ENCODE measurements at regions not wholly inside any gene's neighbourhood (a gene's known extent, or its start where the extent isn't known, plus 50 kb on each side); places are given as distances from the start of the nearest gene placed in this dataset.

DNA sequence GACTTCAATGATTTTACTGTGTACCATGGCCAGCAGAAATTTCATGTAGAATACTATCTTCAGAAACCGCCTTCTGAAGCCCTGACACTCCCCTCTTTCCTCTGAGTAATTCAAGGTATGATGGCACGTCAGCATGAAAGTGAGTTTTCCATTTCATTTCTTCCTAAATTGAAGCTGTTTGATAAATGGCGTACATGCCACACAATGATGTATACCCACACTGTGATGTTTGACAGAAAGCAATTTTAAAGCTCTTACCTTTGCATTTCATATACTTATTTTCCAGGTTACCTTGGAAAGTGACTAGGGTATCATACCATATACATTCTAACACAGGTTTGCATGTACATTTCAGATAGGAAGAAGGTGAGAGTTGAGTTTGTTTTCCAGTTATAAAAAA, 147.9 kb upstream of the LRRC3B start:
- H3K9me3 ChIP-seq (replicated peaks; ENCODE audit: control insufficient read depth, insufficient read depth, low read length) = no peaks in the 10 kb centered on the region
- no TSS peak for BruUV-seq (replicated peaks)
- CTCF ChIA-PET = no interaction called here
- TF ChIP-seq IKZF1 (conservative IDR thresholded peaks at IDR 0.05) (no peak), NR2C1 (IDR thresholded peaks at IDR 0.05) (no peak), YBX1 (IDR thresholded peaks at IDR 0.05) (no peak), STAT1 (conservative IDR thresholded peaks at IDR 0.05) (no peak), HDAC6 (IDR thresholded peaks at IDR 0.05; ENCODE audit: unreplicated experiment) (no peak), FOXM1 (IDR thresholded peaks at IDR 0.05; ENCODE audit: low read depth, low read length) (no peak), IRF4 (IDR thresholded peaks at IDR 0.05; ENCODE audit: low read depth, low read length) (no peak), RBBP5 (conservative IDR thresholded peaks at IDR 0.05) (no peak), SREBF2 (IDR thresholded peaks at IDR 0.05; ENCODE audit: low read length) (no peak), NFXL1 (IDR thresholded peaks at IDR 0.05; ENCODE audit: borderline replicate concordance) (no peak), NFIC (IDR thresholded peaks at IDR 0.05; ENCODE audit: low read depth, low read length) (no peak), CHD2 (IDR thresholded peaks at IDR 0.05; ENCODE audit: borderline replicate concordance, low read depth, low read length) (no peak)
- TF ChIP-seq, protein P1, sequence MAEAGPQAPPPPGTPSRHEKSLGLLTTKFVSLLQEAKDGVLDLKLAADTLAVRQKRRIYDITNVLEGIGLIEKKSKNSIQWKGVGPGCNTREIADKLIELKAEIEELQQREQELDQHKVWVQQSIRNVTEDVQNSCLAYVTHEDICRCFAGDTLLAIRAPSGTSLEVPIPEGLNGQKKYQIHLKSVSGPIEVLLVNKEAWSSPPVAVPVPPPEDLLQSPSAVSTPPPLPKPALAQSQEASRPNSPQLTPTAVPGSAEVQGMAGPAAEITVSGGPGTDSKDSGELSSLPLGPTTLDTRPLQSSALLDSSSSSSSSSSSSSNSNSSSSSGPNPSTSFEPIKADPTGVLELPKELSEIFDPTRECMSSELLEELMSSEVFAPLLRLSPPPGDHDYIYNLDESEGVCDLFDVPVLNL (IDR thresholded peaks at IDR 0.05; ENCODE audit: low read depth, low read length) = no peak
- TF ChIP-seq, protein P2, sequence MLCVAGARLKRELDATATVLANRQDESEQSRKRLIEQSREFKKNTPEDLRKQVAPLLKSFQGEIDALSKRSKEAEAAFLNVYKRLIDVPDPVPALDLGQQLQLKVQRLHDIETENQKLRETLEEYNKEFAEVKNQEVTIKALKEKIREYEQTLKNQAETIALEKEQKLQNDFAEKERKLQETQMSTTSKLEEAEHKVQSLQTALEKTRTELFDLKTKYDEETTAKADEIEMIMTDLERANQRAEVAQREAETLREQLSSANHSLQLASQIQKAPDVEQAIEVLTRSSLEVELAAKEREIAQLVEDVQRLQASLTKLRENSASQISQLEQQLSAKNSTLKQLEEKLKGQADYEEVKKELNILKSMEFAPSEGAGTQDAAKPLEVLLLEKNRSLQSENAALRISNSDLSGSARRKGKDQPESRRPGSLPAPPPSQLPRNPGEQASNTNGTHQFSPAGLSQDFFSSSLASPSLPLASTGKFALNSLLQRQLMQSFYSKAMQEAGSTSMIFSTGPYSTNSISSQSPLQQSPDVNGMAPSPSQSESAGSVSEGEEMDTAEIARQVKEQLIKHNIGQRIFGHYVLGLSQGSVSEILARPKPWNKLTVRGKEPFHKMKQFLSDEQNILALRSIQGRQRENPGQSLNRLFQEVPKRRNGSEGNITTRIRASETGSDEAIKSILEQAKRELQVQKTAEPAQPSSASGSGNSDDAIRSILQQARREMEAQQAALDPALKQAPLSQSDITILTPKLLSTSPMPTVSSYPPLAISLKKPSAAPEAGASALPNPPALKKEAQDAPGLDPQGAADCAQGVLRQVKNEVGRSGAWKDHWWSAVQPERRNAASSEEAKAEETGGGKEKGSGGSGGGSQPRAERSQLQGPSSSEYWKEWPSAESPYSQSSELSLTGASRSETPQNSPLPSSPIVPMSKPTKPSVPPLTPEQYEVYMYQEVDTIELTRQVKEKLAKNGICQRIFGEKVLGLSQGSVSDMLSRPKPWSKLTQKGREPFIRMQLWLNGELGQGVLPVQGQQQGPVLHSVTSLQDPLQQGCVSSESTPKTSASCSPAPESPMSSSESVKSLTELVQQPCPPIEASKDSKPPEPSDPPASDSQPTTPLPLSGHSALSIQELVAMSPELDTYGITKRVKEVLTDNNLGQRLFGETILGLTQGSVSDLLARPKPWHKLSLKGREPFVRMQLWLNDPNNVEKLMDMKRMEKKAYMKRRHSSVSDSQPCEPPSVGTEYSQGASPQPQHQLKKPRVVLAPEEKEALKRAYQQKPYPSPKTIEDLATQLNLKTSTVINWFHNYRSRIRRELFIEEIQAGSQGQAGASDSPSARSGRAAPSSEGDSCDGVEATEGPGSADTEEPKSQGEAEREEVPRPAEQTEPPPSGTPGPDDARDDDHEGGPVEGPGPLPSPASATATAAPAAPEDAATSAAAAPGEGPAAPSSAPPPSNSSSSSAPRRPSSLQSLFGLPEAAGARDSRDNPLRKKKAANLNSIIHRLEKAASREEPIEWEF (IDR thresholded peaks at IDR 0.05; ENCODE audit: insufficient replicate concordance, low read depth, low read length) = no peak
- TF ChIP-seq, protein P3, sequence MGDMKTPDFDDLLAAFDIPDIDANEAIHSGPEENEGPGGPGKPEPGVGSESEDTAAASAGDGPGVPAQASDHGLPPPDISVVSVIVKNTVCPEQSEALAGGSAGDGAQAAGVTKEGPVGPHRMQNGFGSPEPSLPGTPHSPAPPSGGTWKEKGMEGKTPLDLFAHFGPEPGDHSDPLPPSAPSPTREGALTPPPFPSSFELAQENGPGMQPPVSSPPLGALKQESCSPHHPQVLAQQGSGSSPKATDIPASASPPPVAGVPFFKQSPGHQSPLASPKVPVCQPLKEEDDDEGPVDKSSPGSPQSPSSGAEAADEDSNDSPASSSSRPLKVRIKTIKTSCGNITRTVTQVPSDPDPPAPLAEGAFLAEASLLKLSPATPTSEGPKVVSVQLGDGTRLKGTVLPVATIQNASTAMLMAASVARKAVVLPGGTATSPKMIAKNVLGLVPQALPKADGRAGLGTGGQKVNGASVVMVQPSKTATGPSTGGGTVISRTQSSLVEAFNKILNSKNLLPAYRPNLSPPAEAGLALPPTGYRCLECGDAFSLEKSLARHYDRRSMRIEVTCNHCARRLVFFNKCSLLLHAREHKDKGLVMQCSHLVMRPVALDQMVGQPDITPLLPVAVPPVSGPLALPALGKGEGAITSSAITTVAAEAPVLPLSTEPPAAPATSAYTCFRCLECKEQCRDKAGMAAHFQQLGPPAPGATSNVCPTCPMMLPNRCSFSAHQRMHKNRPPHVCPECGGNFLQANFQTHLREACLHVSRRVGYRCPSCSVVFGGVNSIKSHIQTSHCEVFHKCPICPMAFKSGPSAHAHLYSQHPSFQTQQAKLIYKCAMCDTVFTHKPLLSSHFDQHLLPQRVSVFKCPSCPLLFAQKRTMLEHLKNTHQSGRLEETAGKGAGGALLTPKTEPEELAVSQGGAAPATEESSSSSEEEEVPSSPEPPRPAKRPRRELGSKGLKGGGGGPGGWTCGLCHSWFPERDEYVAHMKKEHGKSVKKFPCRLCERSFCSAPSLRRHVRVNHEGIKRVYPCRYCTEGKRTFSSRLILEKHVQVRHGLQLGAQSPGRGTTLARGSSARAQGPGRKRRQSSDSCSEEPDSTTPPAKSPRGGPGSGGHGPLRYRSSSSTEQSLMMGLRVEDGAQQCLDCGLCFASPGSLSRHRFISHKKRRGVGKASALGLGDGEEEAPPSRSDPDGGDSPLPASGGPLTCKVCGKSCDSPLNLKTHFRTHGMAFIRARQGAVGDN (IDR thresholded peaks at IDR 0.05) = no peak

More for the DNA sequence above, 147.9 kb upstream of the LRRC3B start:
- no peak overlapping the region for H3K27ac ChIP-seq (ENCODE audit: control insufficient read depth, insufficient read depth)
- intact Hi-C loops (cut with micrococcal nuclease; ENCODE audit: unreplicated experiment) (no loop called here), in situ Hi-C loops (cut with MboI) (no loop called here)
- no peaks in the 10 kb centered on the region for H3K27me3 ChIP-seq (replicated peaks in 1 of 2; ENCODE audit: control insufficient read depth in 2 of 2, insufficient read depth in 2 of 2, low read length in 1 of 2)
- WGBS (ENCODE audit: insufficient coverage, insufficient replicate concordance, low lambda C conversion rate, missing lambda C conversion rate) = 12% methylated on average over 3 of the region's 3 CpGs
- ChIA-PET RAD21 (ENCODE audit: unreplicated experiment) (no interaction called here), POLR2A (no interaction called here), SMC1A (ENCODE audit: uncharacterized antibody, unreplicated experiment) (no interaction called here)
- H3K36me3 ChIP-seq (ENCODE audit: control insufficient read depth in 2 of 2, insufficient read depth in 2 of 2, low read length in 1 of 2) = no peaks in the 10 kb centered on the region
- H4K20me1 ChIP-seq (ENCODE audit: control insufficient read depth, insufficient read depth) = no peaks in the 10 kb centered on the region
- no peak overlapping the region for H3K4me2 ChIP-seq (ENCODE audit: control insufficient read depth, insufficient read depth)
- H3K79me2 ChIP-seq (ENCODE audit: control insufficient read depth, insufficient read depth, low read length) = no peaks in the 10 kb centered on the region
- H2AFZ ChIP-seq (ENCODE audit: control insufficient read depth, low read depth, low read length) = no peak overlapping the region
- no peak for FAIRE-seq
- no peak for ATAC-seq
- no peak overlapping the region for H3K4me3 ChIP-seq
- no peak for DNase-seq (ENCODE audit: low read depth, low spot score)
- no peak overlapping the region for H3K9ac ChIP-seq (ENCODE audit: control insufficient read depth, insufficient read depth, low read length)
- no peaks in the 10 kb centered on the region for H3K4me1 ChIP-seq (ENCODE audit: control insufficient read depth, insufficient read depth, low read length)
